GM12878 (cell line): ENCODE measurements at regions not wholly inside any gene's neighbourhood (a gene's known extent, or its start where the extent isn't known, plus 50 kb on each side); places are given as distances from the start of the nearest gene placed in this dataset.

Experiments
- BRCA1 ChIP-seq: IDR thresholded peaks from 2 replicates; pipeline ENCODE4 v1.6.1; 2011; ENCODE audit warnings: low read depth, low read length, improper control_type of control experiment
- POLR2A ChIP-seq: IDR thresholded peaks from 2 replicates; pipeline ENCODE4 v1.6.1; 2011; ENCODE audit warnings: low read depth, mild to moderate bottlenecking, low read length
- YY1 ChIP-seq: IDR thresholded peaks from 2 replicates; pipeline ENCODE4 v1.6.1; 2011; ENCODE audit warnings: low read depth, mild to moderate bottlenecking, low read length

GRCh38 chr12:60844875-60845274 lies 1249.0 kb downstream of the SLC16A7 start:
- TF ChIP-seq POLR2A (no peak), BRCA1 (no peak), YY1 (no peak)
